GM12878 (cell line): ENCODE measurements at regions not wholly inside any gene's neighbourhood (a gene's known extent, or its start where the extent isn't known, plus 50 kb on each side); places are given as distances from the start of the nearest gene placed in this dataset.

ENCODE experiments used
- ATAC-seq: fragments of 200-7000 bp; cut with Tn5 transposase; 3 replicates; pipeline ENCODE4 v1.9.1; 2020; ENCODE audit warnings: mild to moderate bottlenecking, moderate library complexity
- BruUV-seq: library from RNA; stranded (reverse); fragments of 400-500 nt; replicated peaks from 2 replicates; lab custom pipeline; 2021; lab: Mats Ljungman, UMichigan
- CTCF ChIA-PET: fragments of 300-600 bp; sonication (Branson Sonifier 250); formaldehyde crosslinking; extraction: SDS; loops from one replicate; lab custom pipeline; 2021; ENCODE audit warnings: inconsistent platforms; lab: Yijun Ruan, JAX
- POLR2A ChIA-PET: fragments of 350-600 bp; formaldehyde crosslinking; extraction: SDS; loops from one replicate; lab custom pipeline; 2021; ENCODE audit warnings: inconsistent platforms; lab: Charles Lee
- RAD21 ChIA-PET: fragments of 300-600 bp; sonication (Branson Sonifier 250); formaldehyde crosslinking; loops from one replicate; lab custom pipeline; 2023; ENCODE audit warnings: antibody characterized with exemption; ENCODE audit not compliant: unreplicated experiment; lab: Charles Lee
- SMC1A ChIA-PET: fragments of 300-600 bp; sonication (Branson Sonifier 250); formaldehyde crosslinking; loops from one replicate; lab custom pipeline; 2023; ENCODE audit not compliant: unreplicated experiment, uncharacterized antibody; lab: Charles Lee
- DNase-seq: peaks from one replicate; pipeline ENCODE4 v3.0.0-alpha.2; 2011; ENCODE audit warnings: low read depth, low spot score
- FAIRE-seq: peaks from 3 replicates; lab custom pipeline; 2011; peaks lifted over from hg19 to GRCh38; lab: Jason Lieb, UNC
- H2AFZ ChIP-seq: 2 replicates; pipeline ENCODE4 v1.6.0; 2011; ENCODE audit warnings: low read depth, low read length, control low read depth; ENCODE audit not compliant: control insufficient read depth
- H3K27ac ChIP-seq: 2 replicates; pipeline ENCODE4 v1.5.1; 2011; ENCODE audit warnings: control low read depth; ENCODE audit not compliant: control insufficient read depth, insufficient read depth
- H3K27me3 ChIP-seq, 2 experiments: replicated peaks in 1 of 2; 2 replicates each; pipeline versions ENCODE4 v1.6.0 to v1.6.1; 2011; ENCODE audit warnings: low read length in 1 of 2; ENCODE audit not compliant: control insufficient read depth in 2 of 2, insufficient read depth in 2 of 2
- H3K36me3 ChIP-seq, 2 experiments: 2 replicates each; pipeline ENCODE4 v1.5.1; 2011; ENCODE audit warnings: low read length in 1 of 2; ENCODE audit not compliant: control insufficient read depth in 2 of 2, insufficient read depth in 2 of 2
- H3K4me1 ChIP-seq: 2 replicates; pipeline ENCODE4 v1.6.1; 2011; ENCODE audit warnings: mild to moderate bottlenecking, low read length, moderate library complexity, mixed read lengths; ENCODE audit not compliant: control insufficient read depth, insufficient read depth
- H3K4me2 ChIP-seq: 2 replicates; pipeline ENCODE4 v1.6.0; 2011; ENCODE audit warnings: control low read depth; ENCODE audit not compliant: control insufficient read depth, insufficient read depth
- H3K4me3 ChIP-seq: fragments of 200-600 bp; sonication (generic); 2 replicates; pipeline ENCODE4 v1.5.1; 2016
- H3K79me2 ChIP-seq: 2 replicates; pipeline ENCODE4 v1.6.0; 2011; ENCODE audit warnings: low read length; ENCODE audit not compliant: control insufficient read depth, insufficient read depth
- H3K9ac ChIP-seq: 2 replicates; pipeline ENCODE4 v1.8.0; 2011; ENCODE audit warnings: low read length, control low read depth, mixed read lengths; ENCODE audit not compliant: control insufficient read depth, insufficient read depth
- H3K9me3 ChIP-seq: replicated peaks from 3 replicates; pipeline ENCODE4 v1.5.1; 2011; ENCODE audit warnings: mild to moderate bottlenecking, low read length; ENCODE audit not compliant: control insufficient read depth, insufficient read depth
- H4K20me1 ChIP-seq: 2 replicates; pipeline ENCODE4 v1.6.0; 2011; ENCODE audit not compliant: control insufficient read depth, insufficient read depth
- ATF3 ChIP-seq: IDR thresholded peaks from 2 replicates; pipeline ENCODE4 v1.6.1; 2011; ENCODE audit warnings: low read depth, mild to moderate bottlenecking, low read length, moderate library complexity, borderline replicate concordance; ENCODE audit errors: extremely low read depth
- BCL3 ChIP-seq: IDR thresholded peaks from 2 replicates; pipeline ENCODE4 v1.6.1; 2011; ENCODE audit warnings: borderline replicate concordance, low read depth, mild to moderate bottlenecking, moderate library complexity, low read length; ENCODE audit not compliant: insufficient read depth, poor library complexity, severe bottlenecking
- EP300 ChIP-seq, 2 experiments: fragments of 150-350 bp in 1 of 2; IDR thresholded peaks; 2 replicates each; pipeline ENCODE4 v1.6.1; 2011 to 2012; ENCODE audit warnings: low read depth in 2 of 2, low read length in 2 of 2, borderline replicate concordance in 1 of 2, improper control_type of control experiment in 1 of 2, inconsistent platforms in 1 of 2; ENCODE audit not compliant: control insufficient read depth in 1 of 2
- JUND ChIP-seq: IDR thresholded peaks from 2 replicates; pipeline ENCODE4 v1.6.1; 2012; ENCODE audit warnings: low read depth, mild to moderate bottlenecking, low read length, improper control_type of control experiment, moderate library complexity
- KDM1A ChIP-seq: fragments of 200-600 bp; sonication (generic); IDR thresholded peaks from 2 replicates; pipeline ENCODE4 v1.6.1; 2016; ENCODE audit warnings: borderline replicate concordance
- TCF3 ChIP-seq: IDR thresholded peaks from 2 replicates; pipeline ENCODE4 v1.6.1; 2012; ENCODE audit warnings: low read depth, mild to moderate bottlenecking, low read length, borderline replicate concordance; ENCODE audit not compliant: insufficient read depth
- WGBS: methylation state at CpG from one replicate; pipeline ENCODE4 v1.1.6; 2016; ENCODE audit warnings: low lambda C conversion rate; ENCODE audit not compliant: insufficient replicate concordance, insufficient coverage; ENCODE audit errors: missing lambda C conversion rate; 5-methylcytosine and 5-hydroxymethylcytosine counted together
- in situ Hi-C: fragments of 300-500 bp; cut with MboI; formaldehyde crosslinking; loops from 9 replicates; pipeline ENCODE4 v1.14.3; 2018; ENCODE audit warnings: mixed read lengths
- intact Hi-C: fragments of 100-400 bp; cut with micrococcal nuclease; formaldehyde crosslinking; loops from one replicate; pipeline ENCODE4 v1.14.2; 2022; ENCODE audit not compliant: unreplicated experiment

GRCh38 chr5:173717959-173718358 is 101.5 kb upstream of the BOD1 start:
- ChIA-PET RAD21 (no interaction called here), POLR2A (no interaction called here), SMC1A (interaction anchor here (1.1 to 2.4 kb wide), 4 partner anchors 9 to 208 kb away, joined by 3 to 8 read pairs (median 4); no protein-coding TSS in a partner anchor), CTCF (no interaction called here)
- ATAC-seq: no peak
- H3K27ac ChIP-seq: no peak overlapping the region
- 75% methylated on average over 9 of the region's 10 CpGs for whole genome bisulfite sequencing
- H3K36me3 ChIP-seq: no peaks in the 10 kb centered on the region
- TF ChIP-seq EP300 (IDR thresholded peaks at IDR 0.05; ENCODE audit: borderline replicate concordance in 1 of 2, control insufficient read depth in 1 of 2, low read depth in 2 of 2, low read length in 2 of 2): no peak
- no peak for TF ChIP-seq KDM1A
- TF ChIP-seq JUND: no peak
- TF ChIP-seq BCL3: no peak
- TF ChIP-seq ATF3: no peak
- TF ChIP-seq TCF3: no peak
- no peak for FAIRE-seq
- no peaks in the 10 kb centered on the region for H3K79me2 ChIP-seq
- no peak overlapping the region for H2AFZ ChIP-seq
- no peak overlapping the region for H3K4me3 ChIP-seq
- in situ Hi-C loops (no loop called here), intact Hi-C loops (no loop called here)
- no peaks in the 10 kb centered on the region for H3K27me3 ChIP-seq
- DNase-seq: no peak
- no TSS peak for BruUV-seq
- no peaks in the 10 kb centered on the region for H3K9me3 ChIP-seq
- no peak overlapping the region for H3K9ac ChIP-seq
- H3K4me1 ChIP-seq: peaks cover 2% of the 10 kb centered on the region; the same call in 1 of the 2 replicates
- no peaks in the 10 kb centered on the region for H4K20me1 ChIP-seq
- no peak overlapping the region for H3K4me2 ChIP-seq
